ENCODE measurements at regions not wholly inside any gene's neighbourhood (a gene's known extent, or its start where the extent isn't known, plus 50 kb on each side); places are given as distances from the start of the nearest gene placed in this dataset.

DNA sequence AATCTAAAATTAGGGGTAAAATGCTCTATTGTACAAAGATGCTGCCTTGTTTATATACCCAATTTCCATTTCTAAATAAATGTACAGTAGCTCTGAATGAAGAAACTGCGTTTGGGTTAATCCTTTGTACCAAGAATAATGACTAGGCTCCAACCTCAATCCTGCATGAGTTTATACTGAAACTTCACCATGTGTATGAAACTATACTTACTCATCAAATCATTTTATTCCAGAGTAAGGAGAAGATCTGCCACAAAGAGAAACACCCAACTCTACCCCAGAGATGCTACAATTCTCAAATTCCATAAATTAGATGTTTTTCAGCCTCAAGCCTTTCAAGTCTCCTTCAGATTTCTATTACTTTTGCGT lies 53.8 kb upstream of the AKR1E2 start:
- TF ChIP-seq CTCF (IDR thresholded peaks at IDR 0.05; ENCODE audit: low read depth, low read length) (no peak), POLR2A (IDR thresholded peaks at IDR 0.05; ENCODE audit: extremely low read depth, insufficient read length) (no peak)

All from NB4 (cell line).